Osteoblast (primary cell): ENCODE measurements at regions not wholly inside any gene's neighbourhood (a gene's known extent, or its start where the extent isn't known, plus 50 kb on each side); places are given as distances from the start of the nearest gene placed in this dataset. TPM values are rescaled to one million over a fixed set of nuclear protein-coding genes. Genes with fewer than 3 reads are reported as not detected.

ENCODE experiments used
- DNase-seq: peaks from one replicate; pipeline ENCODE4 v3.0.0; 2011; ENCODE audit warnings: low spot score, mixed read lengths; ENCODE audit not compliant: insufficient read length; ENCODE audit errors: missing footprints
- H2AFZ ChIP-seq: 2 replicates; pipeline ENCODE4 v1.6.0; 2011; ENCODE audit warnings: mild to moderate bottlenecking, low read length
- H3K27ac ChIP-seq: 2 replicates; pipeline ENCODE4 v1.5.1; 2011; ENCODE audit warnings: mild to moderate bottlenecking, low read depth, low read length, moderate library complexity
- H3K27me3 ChIP-seq: 2 replicates; pipeline ENCODE4 v1.6.0; 2012; ENCODE audit warnings: mild to moderate bottlenecking, control low read depth, inconsistent platforms, low read length, moderate library complexity; ENCODE audit not compliant: insufficient read depth
- H3K36me3 ChIP-seq: 2 replicates; pipeline ENCODE4 v1.5.1; 2011; ENCODE audit warnings: mild to moderate bottlenecking, low read length, control low read depth, moderate library complexity; ENCODE audit not compliant: insufficient read depth
- H3K4me1 ChIP-seq: 2 replicates; pipeline ENCODE4 v1.5.1; 2011; ENCODE audit warnings: mild to moderate bottlenecking, low read length, control low read depth, moderate library complexity; ENCODE audit not compliant: insufficient read depth
- H3K4me2 ChIP-seq: 2 replicates; pipeline ENCODE4 v1.6.0; 2011; ENCODE audit warnings: mild to moderate bottlenecking, low read length; ENCODE audit not compliant: insufficient read depth
- H3K4me3 ChIP-seq: fragments of 200-600 bp; sonication (generic); 3 replicates; pipeline ENCODE4 v1.5.1; 2012; ENCODE audit warnings: mild to moderate bottlenecking, low read length, inconsistent platforms; ENCODE audit not compliant: insufficient read depth
- H3K79me2 ChIP-seq: 2 replicates; pipeline ENCODE4 v1.6.0; 2012; ENCODE audit warnings: mild to moderate bottlenecking, low read length, control low read depth, inconsistent platforms; ENCODE audit not compliant: insufficient read depth
- H3K9me3 ChIP-seq: 2 replicates; pipeline ENCODE4 v1.5.1; 2011; ENCODE audit warnings: low read depth, low read length, control low read depth
- H4K20me1 ChIP-seq: 2 replicates; pipeline ENCODE4 v1.6.0; 2012; ENCODE audit warnings: mild to moderate bottlenecking, low read length, control low read depth; ENCODE audit not compliant: insufficient read depth
- CTCF ChIP-seq: IDR thresholded peaks from 2 replicates; pipeline ENCODE4 v1.5.1; 2011; ENCODE audit warnings: mild to moderate bottlenecking, low read depth, low read length, moderate library complexity; ENCODE audit errors: extremely low read depth
- small RNA-seq: library from RNA; depleted of rRNA; stranded (forward); fragments of <200 nt; gene quantifications from one replicate; pipeline ENCODE3, GENCODE V24; 2012

GRCh38 chr5:103620851-103621547 is 58.4 kb upstream of the NUDT12 start:
- Histone ChIP-seq H3K4me2 (no peak overlapping the region), H2AFZ (no peak overlapping the region), H3K9me3 (no peaks in the 10 kb centered on the region), H4K20me1 (no peaks in the 10 kb centered on the region), H3K27me3 (no peaks in the 10 kb centered on the region), H3K79me2 (no peaks in the 10 kb centered on the region), H3K27ac (no peak overlapping the region), H3K4me1 (peaks cover 14% of the 10 kb centered on the region), H3K36me3 (no peaks in the 10 kb centered on the region), H3K4me3 (no peak overlapping the region)
- no peak for TF ChIP-seq CTCF
- no peak for DNase-seq

- no peak for DNase-seq
- no peak overlapping the region for H3K4me3 ChIP-seq
- no peaks in the 10 kb centered on the region for H3K79me2 ChIP-seq
- H3K9me3 ChIP-seq: no peaks in the 10 kb centered on the region
- no peak overlapping the region for H3K4me2 ChIP-seq
- no peaks in the 10 kb centered on the region for H3K36me3 ChIP-seq
- no peak overlapping the region for H2AFZ ChIP-seq
- TF ChIP-seq CTCF: no peak
- no peaks in the 10 kb centered on the region for H4K20me1 ChIP-seq
- peaks cover 3% of the 10 kb centered on the region for H3K4me1 ChIP-seq
- no peak overlapping the region for H3K27ac ChIP-seq
- H3K27me3 ChIP-seq: no peaks in the 10 kb centered on the region
These were observed 55.3 kb upstream of the NUDT12 start for GRCh38 chr5:103617913-103618312.

- Histone ChIP-seq H3K79me2 (no peaks in the 10 kb centered on the region), H3K27me3 (no peaks in the 10 kb centered on the region), H3K4me1 (peaks cover 3% of the 10 kb centered on the region), H3K4me2 (no peak overlapping the region), H4K20me1 (no peaks in the 10 kb centered on the region), H3K4me3 (no peak overlapping the region), H3K27ac (no peak overlapping the region), H3K36me3 (no peaks in the 10 kb centered on the region), H2AFZ (no peak overlapping the region), H3K9me3 (no peaks in the 10 kb centered on the region)
- no peak for DNase-seq
- TF ChIP-seq CTCF: no peak
These were observed 54.5 kb upstream of the NUDT12 start for GRCh38 chr5:103617090-103617489.

- no peak overlapping the region for H3K27ac ChIP-seq
- H3K4me1 ChIP-seq: no peaks in the 10 kb centered on the region
- H3K27me3 ChIP-seq: no peaks in the 10 kb centered on the region
- H3K9me3 ChIP-seq: no peaks in the 10 kb centered on the region
- no peaks in the 10 kb centered on the region for H3K36me3 ChIP-seq
- TF ChIP-seq CTCF: no peak
- DNase-seq: no peak
- no peaks in the 10 kb centered on the region for H3K79me2 ChIP-seq
- no peak overlapping the region for H2AFZ ChIP-seq
- H4K20me1 ChIP-seq: no peaks in the 10 kb centered on the region
- no peak overlapping the region for H3K4me2 ChIP-seq
- H3K4me3 ChIP-seq: no peak overlapping the region
These were observed 50.0 kb upstream of the NUDT12 start for GRCh38 chr5:103612545-103612944.

Small RNA genes in the stretch of these regions (small RNA-seq; reads per million reads assigned to genes)
- not detected for gene PSMC1P5
- gene RF00322: not detected
- not detected for gene RN7SL255P
- gene RNA5SP189: not detected
- gene RNU1-140P: 0.30 reads per million
- gene RNU6-334P: not detected
